ENCODE measurements at regions not wholly inside any gene's neighbourhood (a gene's known extent, or its start where the extent isn't known, plus 50 kb on each side); places are given as distances from the start of the nearest gene placed in this dataset.

- peak overlapping the region in 2 of 4 donors; percentile 21 to 31 for H3K27ac ChIP-seq
- H3K9me3 ChIP-seq = no peaks in the 10 kb centered on the region
- DNase-seq = no peak
- H3K27me3 ChIP-seq = no peaks in the 10 kb centered on the region
- H3K4me1 ChIP-seq = peaks cover 0 to 8% (median 0%) of the 10 kb centered on the region in 4 donors
- no peak for TF ChIP-seq POLR2A (IDR thresholded peaks at IDR 0.05)
- no peak for TF ChIP-seq CTCF (IDR thresholded peaks at IDR 0.05)
- no peak overlapping the region for H3K4me3 ChIP-seq
- H3K36me3 ChIP-seq = no peaks in the 10 kb centered on the region
Observed at GRCh38 chr9:21553441-21553840, 71.3 kb upstream of the IFNE start.

GRCh38 chr9:21554813-21555212 is 72.7 kb upstream of the IFNE start:
- TF ChIP-seq POLR2A (IDR thresholded peaks at IDR 0.05) (no peak), CTCF (IDR thresholded peaks at IDR 0.05) (no peak)
- H3K27me3 ChIP-seq = no peaks in the 10 kb centered on the region
- no peaks in the 10 kb centered on the region for H3K9me3 ChIP-seq
- no peaks in the 10 kb centered on the region for H3K36me3 ChIP-seq
- H3K4me3 ChIP-seq = peak overlapping the region in 1 of 4 donors; percentile 97
- H3K27ac ChIP-seq = no peak overlapping the region
- peaks cover 0 to 12% (median 3%) of the 10 kb centered on the region in 4 donors for H3K4me1 ChIP-seq
- no peak for DNase-seq

GRCh38 chr9:21555911-21556310 is 73.8 kb upstream of the IFNE start:
- H3K36me3 ChIP-seq = no peaks in the 10 kb centered on the region
- H3K27ac ChIP-seq = peak overlapping the region in 2 of 4 donors; percentile 18 to 53
- peaks cover 0 to 4% of the 10 kb centered on the region in 2 donors for H3K27me3 ChIP-seq
- no peak for TF ChIP-seq POLR2A (IDR thresholded peaks at IDR 0.05)
- no peak for TF ChIP-seq CTCF (IDR thresholded peaks at IDR 0.05)
- no peaks in the 10 kb centered on the region for H3K9me3 ChIP-seq
- peak overlapping the region in 2 of 4 donors; percentile 44 to 97 for H3K4me3 ChIP-seq
- H3K4me1 ChIP-seq = peaks cover 0 to 7% (median 2%) of the 10 kb centered on the region in 4 donors
- no peak for DNase-seq

- peak overlapping the region in 2 of 4 donors; percentile 4 to 18 for H3K27ac ChIP-seq
Observed at GRCh38 chr9:21556581-21557427, 74.7 kb upstream of the IFNE start.

GRCh38 chr9:21557428-21557768 is 75.3 kb upstream of the IFNE start:
- Histone ChIP-seq H3K36me3 (no peaks in the 10 kb centered on the region), H3K27me3 (peaks cover 0 to 4% of the 10 kb centered on the region in 2 donors), H3K9me3 (no peaks in the 10 kb centered on the region), H3K27ac (no peak overlapping the region), H3K4me3 (peak overlapping the region in 2 of 4 donors; percentile 65 to 97), H3K4me1 (peaks cover 0 to 7% (median 2%) of the 10 kb centered on the region in 4 donors)
- no peak for TF ChIP-seq POLR2A (IDR thresholded peaks at IDR 0.05)
- TF ChIP-seq CTCF (IDR thresholded peaks at IDR 0.05) = no peak
- DNase-seq = no peak

More at GRCh38 chr9:21556581-21557427, 74.7 kb upstream of the IFNE start:
- peaks cover 0 to 4% of the 10 kb centered on the region in 2 donors for H3K27me3 ChIP-seq
- no peak for DNase-seq
- no peak for TF ChIP-seq CTCF (IDR thresholded peaks at IDR 0.05)
- no peak for TF ChIP-seq POLR2A (IDR thresholded peaks at IDR 0.05)
- H3K4me1 ChIP-seq = peaks cover 0 to 7% (median 2%) of the 10 kb centered on the region in 4 donors
- peak overlapping the region in 2 of 4 donors; percentile 44 to 97 for H3K4me3 ChIP-seq
- H3K9me3 ChIP-seq = no peaks in the 10 kb centered on the region
- H3K36me3 ChIP-seq = no peaks in the 10 kb centered on the region
